ENCODE measurements at regions not wholly inside any gene's neighbourhood (a gene's known extent, or its start where the extent isn't known, plus 50 kb on each side); places are given as distances from the start of the nearest gene placed in this dataset.

GRCh38 chr20:23225407-23226060 is 125.1 kb upstream of the NXT1 start:
- TF ChIP-seq SUZ12 (IDR thresholded peaks at IDR 0.05) (no peak), LEF1 (IDR thresholded peaks at IDR 0.05; ENCODE audit: borderline replicate concordance) (no peak), ZNF384 (IDR thresholded peaks at IDR 0.05) (no peak), BHLHE40 (IDR thresholded peaks at IDR 0.05; ENCODE audit: borderline replicate concordance) (no peak), CTBP1 (IDR thresholded peaks at IDR 0.05; ENCODE audit: borderline replicate concordance) (no peak), SP1 (IDR thresholded peaks at IDR 0.05) (no peak), FOXK2 (IDR thresholded peaks at IDR 0.05) (no peak), ELF4 (IDR thresholded peaks at IDR 0.05) (no peak)

Measured in HEK293T (cell line).